Cardiac muscle cell (in vitro differentiated cells and primary cell): ENCODE measurements at regions not wholly inside any gene's neighbourhood (a gene's known extent, or its start where the extent isn't known, plus 50 kb on each side); places are given as distances from the start of the nearest gene placed in this dataset.
"Not testable (repeated sequence)": the region's sequence is repeated elsewhere in the genome, so short reads cannot be mapped to it uniquely, and the experiment has no call there.

Experiments
- DNase-seq, 2 donors: peaks; one replicate each; pipeline versions ENCODE4 v3.0.0 to v3.0.0-alpha.2; 2010 to 2017; ENCODE audit warnings: low read depth in 1 of 2, low spot score in 1 of 2
- H3K27ac ChIP-seq: fragments of 200-600 bp; sonication (generic); 2 replicates; pipeline ENCODE4 v1.5.1; 2016
- H3K27me3 ChIP-seq: fragments of 200-600 bp; sonication (generic); 2 replicates; pipeline ENCODE4 v1.6.0; 2016; ENCODE audit warnings: control low read depth
- H3K36me3 ChIP-seq: fragments of 200-600 bp; sonication (generic); 2 replicates; pipeline ENCODE4 v1.5.1; 2016; ENCODE audit warnings: control low read depth
- H3K4me1 ChIP-seq: fragments of 200-600 bp; sonication (generic); 2 replicates; pipeline ENCODE4 v1.8.1; 2017; ENCODE audit warnings: low read depth, mild to moderate bottlenecking, mixed run types
- H3K4me3 ChIP-seq: fragments of 200-600 bp; sonication (generic); 2 replicates; pipeline ENCODE4 v1.5.1; 2016; ENCODE audit warnings: mild to moderate bottlenecking
- H3K9me3 ChIP-seq: fragments of 200-600 bp; sonication (generic); 2 replicates; pipeline ENCODE4 v1.5.1; 2017; ENCODE audit warnings: low read depth, mild to moderate bottlenecking, control low read depth
- CTCF ChIP-seq: IDR thresholded peaks from 2 replicates; pipeline ENCODE4 v1.5.1; 2012; ENCODE audit warnings: low read depth, mild to moderate bottlenecking, low read length

DNA sequence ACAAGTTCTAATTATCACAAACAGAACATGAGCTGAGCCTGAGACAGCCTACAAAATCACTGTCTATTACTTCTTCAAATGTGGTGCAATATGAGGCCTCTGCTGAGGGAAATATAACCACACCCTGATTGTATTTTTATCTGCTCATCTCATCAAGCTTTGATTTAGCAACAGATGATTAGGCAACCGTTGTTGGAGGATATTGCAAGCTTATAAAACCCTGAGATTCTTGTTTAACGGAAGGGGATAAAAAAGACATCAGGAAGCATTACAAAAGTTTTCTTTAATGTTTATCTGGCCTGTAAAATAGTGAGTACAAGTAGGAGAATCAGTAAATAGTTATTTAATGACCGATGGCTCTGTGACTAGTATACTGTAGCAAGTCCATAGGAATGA lies 108.5 kb downstream of the ZNF330 start:
- Histone ChIP-seq H3K36me3 (no peaks in the 10 kb centered on the region), H3K27ac (no peak overlapping the region), H3K9me3 (no peaks in the 10 kb centered on the region), H3K4me1 (no peaks in the 10 kb centered on the region), H3K27me3 (no peaks in the 10 kb centered on the region), H3K4me3 (no peak overlapping the region)
- DNase-seq, result peak in 1 of 2 donors; percentile 54
- no peak for TF ChIP-seq CTCF

GRCh38 chr4:141330616-141331015 lies 109.9 kb downstream of the ZNF330 start:
- Histone ChIP-seq H3K36me3 (no peaks in the 10 kb centered on the region), H3K27ac (no peak overlapping the region), H3K27me3 (no peaks in the 10 kb centered on the region), H3K4me3 (no peak overlapping the region), H3K4me1 (no peaks in the 10 kb centered on the region), H3K9me3 (no peaks in the 10 kb centered on the region)
- no peak for DNase-seq
- no peak for TF ChIP-seq CTCF

DNA sequence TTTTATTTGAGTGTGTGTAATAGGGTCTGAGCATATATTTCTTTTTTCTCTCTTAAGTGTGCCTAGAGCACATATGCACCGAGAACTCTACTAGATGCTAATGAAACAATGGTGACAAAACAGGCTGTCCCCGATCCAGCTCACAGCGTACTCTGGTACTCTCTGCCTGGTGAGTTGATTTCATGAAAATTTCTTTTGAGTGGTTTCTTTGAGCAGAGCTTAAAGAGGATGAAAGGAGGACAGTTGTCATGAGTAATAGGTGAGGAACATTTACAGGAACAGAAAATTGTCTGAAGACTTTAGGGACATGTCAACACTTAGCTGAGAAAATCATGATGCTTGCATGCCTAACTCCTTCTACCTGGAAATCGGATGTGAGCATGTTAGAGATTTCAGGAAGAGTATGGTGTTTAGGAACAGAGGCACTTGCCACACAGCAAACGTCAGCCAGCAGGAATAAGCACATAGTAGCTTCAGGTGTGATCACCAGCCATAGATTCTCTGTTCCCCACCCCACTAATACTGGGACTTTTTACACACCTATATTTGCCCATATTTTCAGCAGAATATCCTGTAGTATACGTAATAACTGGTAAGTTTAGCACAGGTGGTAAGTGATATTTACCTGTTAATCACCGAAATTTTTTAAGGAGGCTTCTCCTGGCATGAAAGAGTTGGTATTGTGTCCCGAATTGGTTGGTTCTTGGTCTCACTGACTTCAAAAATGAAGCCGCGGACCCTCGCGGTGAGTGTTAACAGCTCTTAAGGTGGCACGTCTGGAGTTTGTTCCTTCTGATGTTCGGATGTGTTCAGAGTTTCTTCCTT lies 111.1 kb downstream of the ZNF330 start:
- H3K36me3 ChIP-seq, result no peaks in the 10 kb centered on the region
- no peaks in the 10 kb centered on the region for H3K27me3 ChIP-seq
- no peak overlapping the region for H3K27ac ChIP-seq
- H3K4me3 ChIP-seq, result no peak overlapping the region
- no peaks in the 10 kb centered on the region for H3K4me1 ChIP-seq
- TF ChIP-seq CTCF, result no peak
- H3K9me3 ChIP-seq, result no peaks in the 10 kb centered on the region
- no peak for DNase-seq

- H3K9me3 ChIP-seq, H3K27ac ChIP-seq, H3K4me1 ChIP-seq, H3K4me3 ChIP-seq, DNase-seq, H3K36me3 ChIP-seq, H3K27me3 ChIP-seq: not testable (repeated sequence)
Observed at GRCh38 chr4:141332359-141333181, 111.9 kb downstream of the ZNF330 start.

DNA sequence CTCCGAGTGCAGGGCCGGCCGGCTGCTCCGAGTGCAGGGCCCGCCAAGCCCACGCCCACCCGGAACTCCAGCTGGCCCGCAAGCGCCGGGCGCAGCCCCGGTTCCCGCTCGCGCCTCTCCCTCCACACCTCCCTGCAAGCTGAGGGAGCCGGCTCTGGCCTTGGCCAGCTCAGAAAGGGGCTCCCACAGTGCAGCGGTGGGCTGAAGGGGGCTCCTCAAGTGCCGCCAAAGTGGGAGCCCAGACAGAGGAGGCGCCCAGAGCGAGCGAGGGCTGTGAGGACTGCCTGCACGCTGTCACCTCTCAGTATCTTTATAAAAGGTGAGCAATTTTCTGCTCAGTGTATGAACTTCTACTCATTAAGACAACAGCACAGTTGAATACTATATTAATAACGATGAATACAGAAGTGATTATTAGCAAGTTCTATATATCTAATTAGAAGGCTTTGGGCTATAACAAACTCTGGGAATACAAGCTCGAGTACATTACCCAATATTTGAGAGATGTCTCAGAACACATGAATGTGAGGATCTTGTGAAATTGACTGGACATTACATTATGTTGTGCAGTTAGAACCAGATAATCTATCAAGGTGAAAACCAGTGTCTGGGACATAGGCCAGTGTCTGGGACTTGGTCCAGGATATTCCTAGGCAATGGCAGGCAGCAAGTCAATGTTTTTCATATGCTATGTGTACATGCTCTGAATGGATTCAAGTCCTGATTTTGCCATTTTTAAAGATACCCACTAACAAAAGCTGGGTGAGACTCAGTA lies 112.9 kb downstream of the ZNF330 start:
- not testable (repeated sequence) for H3K4me1 ChIP-seq, H3K27ac ChIP-seq, H3K9me3 ChIP-seq, H3K4me3 ChIP-seq, H3K36me3 ChIP-seq, H3K27me3 ChIP-seq
- DNase-seq, result peak in 1 of 2 donors; percentile 87

GRCh38 chr4:141335166-141335565 lies 114.5 kb downstream of the ZNF330 start:
- no peak for DNase-seq
- no peaks in the 10 kb centered on the region for H3K27me3 ChIP-seq
- no peak for TF ChIP-seq CTCF
- no peaks in the 10 kb centered on the region for H3K36me3 ChIP-seq
- no peak overlapping the region for H3K4me3 ChIP-seq
- no peak overlapping the region for H3K27ac ChIP-seq
- H3K9me3 ChIP-seq, result no peaks in the 10 kb centered on the region
- H3K4me1 ChIP-seq, result no peaks in the 10 kb centered on the region
